ENCODE measurements at regions not wholly inside any gene's neighbourhood (a gene's known extent, or its start where the extent isn't known, plus 50 kb on each side); places are given as distances from the start of the nearest gene placed in this dataset.

DNA sequence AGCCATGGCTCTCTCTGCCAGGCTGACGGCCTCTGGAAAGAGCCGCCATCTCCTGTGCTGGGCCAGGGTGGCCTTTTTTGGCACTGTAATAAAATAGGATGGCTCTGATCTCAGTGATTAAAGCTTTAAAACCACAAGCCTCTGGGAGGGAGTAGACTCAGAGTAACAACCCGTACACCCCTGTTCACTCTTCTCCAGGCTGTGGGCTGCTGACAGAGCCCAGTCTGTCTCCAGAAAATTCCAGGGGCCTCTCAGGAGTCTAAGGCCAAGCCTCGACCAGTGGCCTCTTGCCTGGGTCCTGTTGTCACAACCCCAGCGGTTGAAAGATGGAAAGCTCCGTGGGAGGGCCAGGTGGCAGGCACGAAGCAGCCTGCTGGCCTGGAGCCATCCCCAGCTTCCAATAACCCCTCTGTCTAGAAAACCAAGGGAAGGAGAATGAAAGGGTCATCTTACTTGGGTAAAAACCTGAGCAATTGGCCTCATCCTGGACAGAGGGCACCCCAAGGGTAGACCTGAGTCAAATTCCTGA, 286.7 kb upstream of the ZNF462 start:
- no peak for DNase-seq
- Mint-ChIP-seq H3K4me1 (ENCODE audit: low read depth, unreplicated experiment) (no peaks in the 10 kb centered on the region), H3K27ac (ENCODE audit: unreplicated experiment) (no peak overlapping the region), H3K4me3 (ENCODE audit: low read depth, unreplicated experiment) (no peak overlapping the region), H3K27me3 (ENCODE audit: unreplicated experiment) (no peaks in the 10 kb centered on the region), H3K9me3 (ENCODE audit: low read depth, unreplicated experiment) (peaks cover 3% of the 10 kb centered on the region), H3K36me3 (ENCODE audit: insufficient read depth, unreplicated experiment) (no peaks in the 10 kb centered on the region)
- no TSS peak for BruUV-seq (replicated peaks)
- intact Hi-C loops (cut with micrococcal nuclease; ENCODE audit: unreplicated experiment) = no loop called here
- CTCF ChIA-PET = no interaction called here
- TF ChIP-seq, protein P1, sequence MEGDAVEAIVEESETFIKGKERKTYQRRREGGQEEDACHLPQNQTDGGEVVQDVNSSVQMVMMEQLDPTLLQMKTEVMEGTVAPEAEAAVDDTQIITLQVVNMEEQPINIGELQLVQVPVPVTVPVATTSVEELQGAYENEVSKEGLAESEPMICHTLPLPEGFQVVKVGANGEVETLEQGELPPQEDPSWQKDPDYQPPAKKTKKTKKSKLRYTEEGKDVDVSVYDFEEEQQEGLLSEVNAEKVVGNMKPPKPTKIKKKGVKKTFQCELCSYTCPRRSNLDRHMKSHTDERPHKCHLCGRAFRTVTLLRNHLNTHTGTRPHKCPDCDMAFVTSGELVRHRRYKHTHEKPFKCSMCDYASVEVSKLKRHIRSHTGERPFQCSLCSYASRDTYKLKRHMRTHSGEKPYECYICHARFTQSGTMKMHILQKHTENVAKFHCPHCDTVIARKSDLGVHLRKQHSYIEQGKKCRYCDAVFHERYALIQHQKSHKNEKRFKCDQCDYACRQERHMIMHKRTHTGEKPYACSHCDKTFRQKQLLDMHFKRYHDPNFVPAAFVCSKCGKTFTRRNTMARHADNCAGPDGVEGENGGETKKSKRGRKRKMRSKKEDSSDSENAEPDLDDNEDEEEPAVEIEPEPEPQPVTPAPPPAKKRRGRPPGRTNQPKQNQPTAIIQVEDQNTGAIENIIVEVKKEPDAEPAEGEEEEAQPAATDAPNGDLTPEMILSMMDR (IDR thresholded peaks at IDR 0.05; ENCODE audit: unreplicated experiment) = no peak

DNA sequence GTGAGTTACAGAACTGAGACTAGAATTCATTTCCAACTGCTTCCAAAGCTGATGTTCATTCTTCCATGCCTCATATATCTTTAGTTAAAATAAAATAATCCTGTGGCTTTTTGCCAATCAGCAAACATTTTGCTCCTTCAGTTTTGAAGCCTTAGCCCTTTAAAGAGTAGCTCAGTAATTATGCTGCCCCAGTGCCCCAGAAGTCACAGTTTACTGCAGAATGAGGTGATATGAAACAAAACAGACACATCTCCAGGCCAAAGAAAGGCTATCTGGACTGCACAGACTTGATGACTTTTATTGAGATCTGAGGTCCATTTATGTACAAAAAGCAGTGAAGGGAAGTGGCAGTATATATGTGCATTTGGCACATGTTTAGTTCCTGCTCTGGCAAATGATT, 285.8 kb upstream of the ZNF462 start:
- BruUV-seq (replicated peaks) = no TSS peak

DNA sequence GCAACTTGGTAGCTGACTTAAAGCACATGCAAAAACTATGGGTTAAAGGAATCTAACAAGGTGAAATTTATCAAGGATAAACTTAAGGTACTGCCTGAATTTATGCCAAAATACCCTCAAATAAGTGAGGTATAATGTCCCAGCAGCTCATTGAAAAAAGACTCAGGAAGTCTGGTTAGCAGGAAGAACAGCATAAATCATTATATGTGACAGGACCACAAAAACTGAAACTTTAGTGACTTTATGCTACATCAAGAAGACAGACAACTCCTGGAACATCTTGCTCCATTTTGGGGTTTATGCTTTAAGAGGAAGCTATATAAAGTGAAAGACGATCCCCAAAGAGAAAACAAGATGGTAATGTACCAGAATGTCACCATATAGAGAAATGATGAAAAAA, 282.4 kb upstream of the ZNF462 start:
- intact Hi-C loops (cut with micrococcal nuclease; ENCODE audit: unreplicated experiment) = no loop called here
- TF ChIP-seq, protein P1 (IDR thresholded peaks at IDR 0.05; ENCODE audit: unreplicated experiment) = no peak
- H3K4me3 Mint-ChIP-seq (ENCODE audit: low read depth, unreplicated experiment) = no peak overlapping the region
- CTCF ChIA-PET = no interaction called here
- H3K4me1 Mint-ChIP-seq (ENCODE audit: low read depth, unreplicated experiment) = no peaks in the 10 kb centered on the region
- no peak overlapping the region for H3K27ac Mint-ChIP-seq (ENCODE audit: unreplicated experiment)
- no peak for DNase-seq
- H3K36me3 Mint-ChIP-seq (ENCODE audit: insufficient read depth, unreplicated experiment) = no peaks in the 10 kb centered on the region
- no TSS peak for BruUV-seq (replicated peaks)
- no peaks in the 10 kb centered on the region for H3K9me3 Mint-ChIP-seq (ENCODE audit: low read depth, unreplicated experiment)
- H3K27me3 Mint-ChIP-seq (ENCODE audit: unreplicated experiment) = no peaks in the 10 kb centered on the region

More for the DNA sequence above, 285.8 kb upstream of the ZNF462 start:
- intact Hi-C loops (cut with micrococcal nuclease; ENCODE audit: unreplicated experiment) = no loop called here
- Mint-ChIP-seq H3K27ac (ENCODE audit: unreplicated experiment) (no peak overlapping the region), H3K9me3 (ENCODE audit: low read depth, unreplicated experiment) (no peaks in the 10 kb centered on the region), H3K36me3 (ENCODE audit: insufficient read depth, unreplicated experiment) (no peaks in the 10 kb centered on the region), H3K27me3 (ENCODE audit: unreplicated experiment) (no peaks in the 10 kb centered on the region), H3K4me3 (ENCODE audit: low read depth, unreplicated experiment) (no peak overlapping the region), H3K4me1 (ENCODE audit: low read depth, unreplicated experiment) (no peaks in the 10 kb centered on the region)
- TF ChIP-seq, protein P1 (IDR thresholded peaks at IDR 0.05; ENCODE audit: unreplicated experiment) = no peak
- CTCF ChIA-PET = no interaction called here
- DNase-seq = no peak

DNA sequence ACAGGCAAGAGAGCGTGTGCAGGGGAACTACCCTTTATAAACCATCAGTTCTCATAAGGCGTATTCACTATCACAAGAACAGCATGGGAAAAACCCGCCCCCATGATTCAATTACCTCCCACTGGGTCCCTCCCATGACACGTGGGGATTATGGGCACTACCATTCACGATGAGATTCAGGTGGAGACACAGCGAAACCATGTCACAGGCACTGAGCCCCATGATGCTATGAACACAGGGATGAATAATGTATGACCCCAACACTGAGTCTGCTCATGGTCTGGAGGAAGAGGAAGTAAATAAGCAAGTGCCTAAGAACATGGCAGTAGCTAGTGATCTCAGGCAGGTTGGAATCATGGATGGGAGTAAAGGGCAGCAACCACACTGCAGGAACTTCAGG, 281.0 kb upstream of the ZNF462 start:
- CTCF ChIA-PET = no interaction called here
- H3K36me3 Mint-ChIP-seq (ENCODE audit: insufficient read depth, unreplicated experiment) = no peaks in the 10 kb centered on the region
- H3K27me3 Mint-ChIP-seq (ENCODE audit: unreplicated experiment) = no peaks in the 10 kb centered on the region
- BruUV-seq (replicated peaks) = no TSS peak
- intact Hi-C loops (cut with micrococcal nuclease; ENCODE audit: unreplicated experiment) = no loop called here
- no peak overlapping the region for H3K4me3 Mint-ChIP-seq (ENCODE audit: low read depth, unreplicated experiment)
- no peaks in the 10 kb centered on the region for H3K4me1 Mint-ChIP-seq (ENCODE audit: low read depth, unreplicated experiment)
- TF ChIP-seq, protein P1 (IDR thresholded peaks at IDR 0.05; ENCODE audit: unreplicated experiment) = no peak
- no peaks in the 10 kb centered on the region for H3K9me3 Mint-ChIP-seq (ENCODE audit: low read depth, unreplicated experiment)
- no peak overlapping the region for H3K27ac Mint-ChIP-seq (ENCODE audit: unreplicated experiment)
- DNase-seq = no peak
